Gastrocnemius medialis (tissue), 4 donors: ENCODE measurements at regions not wholly inside any gene's neighbourhood (a gene's known extent, or its start where the extent isn't known, plus 50 kb on each side); places are given as distances from the start of the nearest gene placed in this dataset.

ENCODE experiments used
- CTCF ChIP-seq, 5 experiments: fragments of 450-650 bp in 3 of 5; fragments of 200-600 bp in 2 of 5; sonication (generic) in 2 of 5; IDR thresholded peaks in 4 of 5; conservative IDR thresholded peaks in 1 of 5; 1 replicate in 4 of 5; 2 replicates in 1 of 5; pipeline ENCODE4 v1.5.1; 2016 to 2019; ENCODE audit warnings: antibody characterized with exemption in 5 of 5, mild to moderate bottlenecking in 3 of 5, moderate library complexity in 3 of 5
- POLR2A ChIP-seq, 2 donors: fragments of 450-650 bp; IDR thresholded peaks; one replicate each; pipeline ENCODE4 v1.6.1; 2017; ENCODE audit warnings: antibody characterized with exemption in 2 of 2, mild to moderate bottlenecking in 2 of 2, moderate library complexity in 2 of 2

- TF ChIP-seq POLR2A (IDR thresholded peaks at IDR 0.05): no peak
- no peak for TF ChIP-seq CTCF (IDR thresholded peaks at IDR 0.05 in 4 of 5, conservative IDR thresholded peaks at IDR 0.05 in 1 of 5)
These were observed 60.9 kb upstream of the PAGE1 start for GRCh38 chrX:49756692-49757091.
